Fibroblast of skin of left quadriceps (primary cell): ENCODE measurements at regions not wholly inside any gene's neighbourhood (a gene's known extent, or its start where the extent isn't known, plus 50 kb on each side); places are given as distances from the start of the nearest gene placed in this dataset.

Source experiments
- DNase-seq, 2 experiments: peaks; one replicate each; pipeline ENCODE4 v3.0.0-alpha.2; 2013; ENCODE audit warnings: low read depth in 2 of 2

DNA sequence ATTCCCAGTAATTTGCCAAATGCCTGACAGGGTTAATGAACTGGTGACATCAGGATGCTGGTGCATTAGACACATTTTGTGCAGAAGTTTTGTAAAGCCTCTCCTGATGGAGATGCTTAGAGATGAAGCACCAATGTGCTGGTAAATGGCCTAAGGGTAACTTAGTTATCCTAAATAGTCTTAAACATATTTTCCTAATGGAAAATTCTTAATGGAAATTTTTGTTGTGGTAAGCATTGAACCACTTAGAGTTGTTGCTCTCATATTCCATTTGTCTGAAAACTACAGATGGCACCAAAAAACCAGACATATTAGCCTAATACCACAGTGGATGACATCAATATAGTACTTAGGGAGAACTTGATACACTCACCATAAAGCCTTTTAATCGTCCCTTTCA is 154.5 kb upstream of the ANK2 start:
- no peak for DNase-seq

DNA sequence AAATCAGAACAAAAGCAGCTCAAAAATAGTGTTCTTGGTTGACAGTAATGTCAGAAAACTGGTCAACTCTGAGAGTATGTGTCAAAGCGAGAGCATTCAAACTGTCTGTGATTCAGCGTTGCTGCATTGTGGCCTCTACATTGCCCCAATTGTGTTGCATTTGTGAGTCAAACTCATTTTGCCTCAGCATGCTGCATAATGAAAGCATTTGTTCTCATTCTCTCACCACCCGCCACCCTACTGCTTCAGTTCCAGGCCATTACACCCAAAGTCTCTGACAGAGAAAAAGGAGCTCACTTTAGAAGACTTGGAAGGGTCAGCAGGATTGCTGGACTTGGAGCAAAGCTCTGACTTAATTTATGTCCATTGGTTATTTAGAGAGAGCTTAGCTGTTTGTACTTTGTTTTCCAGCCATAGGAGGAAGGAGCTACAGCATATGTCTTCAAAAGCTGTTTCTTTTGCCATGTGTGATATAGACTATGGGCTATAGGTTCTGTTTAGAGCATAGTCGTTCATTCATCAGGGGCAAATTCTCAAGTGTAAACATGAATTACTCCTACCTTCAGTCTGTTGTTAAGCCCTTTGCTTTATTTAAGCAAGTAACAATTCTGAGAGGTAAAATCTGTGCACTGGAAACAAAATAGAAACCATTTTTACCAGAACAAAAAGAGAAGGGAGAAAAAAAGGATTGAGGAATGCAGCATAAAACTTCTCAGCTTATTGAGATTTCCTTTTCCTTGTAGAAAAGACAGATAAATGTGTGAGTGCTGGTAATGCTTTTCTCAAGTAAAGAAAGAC is 153.4 kb upstream of the ANK2 start:
- no peak for DNase-seq

DNA sequence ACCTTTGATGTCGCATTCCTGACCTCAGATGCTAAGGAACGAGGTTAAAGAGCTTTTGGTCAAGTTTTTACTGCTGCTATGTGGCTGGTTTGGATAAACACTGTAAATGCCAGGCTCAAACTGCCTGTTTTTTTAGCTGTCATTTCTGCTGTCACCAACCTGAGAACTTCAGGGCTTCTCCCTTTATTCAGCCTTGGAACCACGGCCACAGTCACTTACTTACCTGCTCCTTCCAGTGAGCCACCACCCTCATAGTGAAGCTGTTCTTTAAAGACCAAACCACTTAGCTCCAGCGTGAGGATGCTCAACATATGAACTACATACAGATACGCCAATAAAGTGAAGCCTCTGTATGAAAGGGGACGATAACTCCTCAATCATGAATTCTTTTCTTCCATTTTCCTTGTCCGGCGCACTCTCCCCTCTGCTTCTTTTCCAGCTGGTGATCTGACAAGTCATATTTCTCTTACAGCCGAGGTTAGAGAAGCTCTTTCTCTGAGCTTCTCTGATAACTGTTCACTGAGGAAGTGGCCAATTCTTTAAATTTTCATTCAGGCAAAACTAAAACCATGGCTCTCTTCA is 152.8 kb upstream of the ANK2 start:
- no peak for DNase-seq

DNA sequence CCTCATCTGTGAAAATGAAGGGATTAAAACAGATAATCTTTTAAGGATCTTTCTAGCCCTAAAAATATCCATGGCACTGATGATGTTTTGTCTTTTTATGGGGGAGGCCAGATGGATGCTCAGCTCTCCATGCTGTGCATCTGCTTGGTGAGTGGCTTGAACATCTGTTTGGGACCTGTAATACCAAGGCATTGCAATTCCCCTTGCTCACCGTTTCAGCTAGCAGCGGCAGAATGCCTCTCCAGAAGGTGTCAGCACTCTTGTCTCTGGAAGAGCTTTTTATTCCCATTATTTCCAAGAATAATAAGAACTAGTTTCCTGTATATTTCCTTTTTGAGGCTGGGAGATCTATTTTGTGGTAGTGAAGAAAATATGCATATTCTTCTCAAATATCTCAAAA is 151.9 kb upstream of the ANK2 start:
- no peak for DNase-seq

DNA sequence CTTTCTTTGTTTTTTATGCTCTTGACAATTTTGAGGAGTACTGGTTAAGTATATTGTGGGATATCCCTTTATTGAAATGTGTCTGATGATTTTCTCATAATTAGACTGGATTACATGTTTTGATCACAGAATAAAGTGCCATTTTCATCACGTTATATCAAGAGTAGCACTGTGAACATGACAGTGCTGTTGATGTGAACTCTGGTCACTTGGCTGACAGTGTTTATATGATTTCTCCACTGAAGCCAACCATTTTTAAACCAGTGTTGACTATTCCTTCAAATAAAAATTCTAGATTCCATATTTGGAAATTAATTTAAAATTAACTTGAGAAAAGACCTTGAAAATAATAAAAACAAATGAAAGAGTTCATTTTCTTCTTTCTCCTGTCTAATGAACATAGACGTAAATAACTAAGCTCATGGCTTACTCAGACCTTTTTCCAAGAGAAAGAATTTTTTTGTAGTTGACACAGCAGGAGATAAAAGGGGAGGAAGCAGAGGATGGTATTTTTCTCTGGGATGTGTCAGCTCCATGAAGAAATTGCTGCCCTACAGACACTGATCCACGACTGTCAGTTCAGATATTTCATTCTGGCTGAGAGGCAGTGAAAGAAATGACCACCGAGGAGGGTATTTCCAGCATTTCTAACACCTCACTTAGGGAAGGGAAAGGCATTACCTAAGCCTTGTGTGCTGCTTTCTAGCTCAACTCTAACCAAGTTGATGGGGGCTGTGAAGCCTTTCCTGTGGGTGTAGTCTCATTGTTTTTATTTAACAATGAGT is 150.9 kb upstream of the ANK2 start:
- DNase-seq = no peak

DNA sequence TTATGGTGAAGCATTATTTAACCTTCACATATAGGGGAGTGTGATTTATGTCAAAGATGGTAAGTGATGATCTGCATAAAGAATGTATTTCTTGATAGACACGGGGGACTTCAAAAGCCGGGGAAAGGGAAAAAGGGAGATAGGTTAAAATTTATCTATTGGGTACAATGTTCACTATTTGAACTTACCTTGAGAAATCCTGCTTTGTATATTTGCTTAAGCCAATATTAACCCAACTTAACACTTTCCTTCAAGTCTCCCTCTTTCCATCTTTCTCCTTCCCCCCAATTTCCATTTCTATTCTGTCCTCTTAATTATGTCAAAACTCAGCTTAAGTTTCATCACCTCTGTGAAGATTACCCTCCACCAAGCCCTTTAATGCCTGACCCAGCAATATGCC is 149.0 kb upstream of the ANK2 start:
- DNase-seq = no peak

DNA sequence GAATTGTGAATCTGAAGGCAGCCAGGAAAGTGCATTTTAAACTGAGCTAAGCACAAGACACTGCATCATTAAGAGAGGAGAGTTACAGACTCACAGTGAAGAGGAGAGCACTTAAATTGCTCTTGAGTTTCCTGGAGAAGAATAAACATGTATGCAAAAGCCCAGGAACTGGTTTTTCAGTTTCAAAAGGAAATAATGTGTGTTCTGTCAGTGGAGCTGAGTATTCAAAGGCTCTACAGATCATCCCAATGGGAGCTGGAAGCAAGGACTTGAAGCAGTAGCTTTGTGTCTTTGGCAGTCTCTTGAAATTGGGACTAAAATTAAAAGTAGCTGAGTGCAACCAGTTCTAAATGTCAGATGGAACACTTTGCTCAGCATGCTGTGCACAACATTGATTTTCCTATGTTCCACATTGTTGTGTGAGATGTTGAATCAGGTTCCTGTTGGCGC is 147.5 kb upstream of the ANK2 start:
- no peak for DNase-seq

DNA sequence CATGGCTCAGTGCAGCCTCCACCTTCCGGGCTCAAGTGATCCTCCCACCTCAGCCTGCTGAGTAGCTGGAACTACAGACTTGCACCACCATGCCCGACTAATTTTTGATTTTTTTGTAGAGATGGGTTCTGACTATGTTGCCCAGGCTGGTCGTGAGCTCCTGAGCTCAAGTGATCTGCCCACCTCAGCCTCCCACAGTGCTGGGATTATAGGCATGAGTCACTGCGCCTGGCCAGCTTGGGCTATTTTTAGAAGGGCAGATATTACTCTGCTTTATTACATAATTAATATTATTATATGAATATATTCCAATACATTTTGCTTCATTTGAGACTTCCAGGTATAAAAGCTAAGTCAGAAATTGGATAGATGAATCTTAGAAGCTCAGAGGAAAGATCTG is 143.7 kb upstream of the ANK2 start:
- no peak for DNase-seq

DNA sequence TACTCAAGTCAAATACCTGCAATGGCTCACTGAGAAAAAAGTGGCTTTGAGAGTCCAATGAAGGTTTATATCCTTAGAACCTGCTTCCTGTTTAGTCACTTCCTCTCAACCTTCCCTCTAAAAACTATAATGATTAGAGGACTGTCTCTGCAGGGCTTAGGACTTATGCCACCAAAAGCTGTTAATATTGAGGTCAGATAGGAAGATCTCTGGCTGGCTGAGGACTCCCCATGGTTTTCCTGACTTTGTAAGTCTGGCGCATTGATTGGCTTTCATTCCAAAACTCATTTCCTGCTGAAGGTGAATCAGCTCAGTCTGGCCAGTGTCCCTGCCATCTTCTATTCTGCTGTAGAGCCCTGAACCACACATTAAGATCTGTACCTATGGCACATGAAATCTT is 140.9 kb upstream of the ANK2 start:
- DNase-seq = no peak

DNA sequence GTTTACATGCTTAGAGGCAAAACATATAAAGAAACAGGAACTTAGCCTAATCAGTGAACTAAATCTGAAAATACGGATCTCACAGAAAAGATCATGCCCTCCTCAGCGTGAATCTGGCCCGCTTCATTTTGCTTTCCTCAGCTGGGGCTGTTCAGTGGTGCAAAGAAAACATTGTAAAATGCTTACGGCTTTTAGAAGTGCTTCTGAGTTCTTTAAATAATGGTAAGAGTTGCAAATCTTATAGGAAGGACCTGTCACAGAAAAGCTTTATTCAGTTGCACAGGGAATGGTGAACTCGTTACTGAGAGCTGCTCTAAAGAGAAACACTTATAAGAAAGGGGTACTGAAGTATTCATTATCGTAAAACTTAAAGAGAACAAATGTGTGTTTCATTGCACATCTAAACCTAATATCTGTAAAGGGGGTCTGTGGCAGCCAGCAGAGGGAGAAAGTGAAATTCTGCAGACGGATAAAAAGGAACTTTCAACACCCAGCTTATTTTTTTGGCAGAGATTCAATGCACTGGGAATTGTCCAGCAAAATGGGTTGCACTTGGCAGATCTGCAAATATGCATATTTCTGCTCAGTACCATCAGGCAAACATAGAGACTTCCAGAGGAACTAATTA is 139.2 kb upstream of the ANK2 start:
- peak; percentile 70 to 74 for DNase-seq

DNA sequence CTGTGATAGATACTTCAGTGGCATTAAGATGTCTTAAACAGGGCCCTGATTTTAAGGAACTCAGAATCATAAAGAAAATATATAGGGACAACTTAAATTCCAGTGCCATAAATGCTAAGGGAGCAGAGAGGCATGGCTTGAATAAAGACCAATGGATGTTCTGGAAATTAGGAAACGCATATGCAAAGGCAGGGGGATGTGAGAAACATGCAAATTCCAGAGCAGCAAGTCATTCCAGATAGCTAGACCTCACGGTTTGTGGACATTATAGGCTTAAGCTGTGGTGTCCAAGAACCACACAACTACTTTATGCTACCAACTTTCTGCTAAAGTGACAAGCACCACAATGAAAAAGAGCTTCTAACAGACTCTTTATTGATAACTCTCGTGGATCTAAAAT is 132.6 kb upstream of the ANK2 start:
- DNase-seq = peak; percentile 48 to 52

DNA sequence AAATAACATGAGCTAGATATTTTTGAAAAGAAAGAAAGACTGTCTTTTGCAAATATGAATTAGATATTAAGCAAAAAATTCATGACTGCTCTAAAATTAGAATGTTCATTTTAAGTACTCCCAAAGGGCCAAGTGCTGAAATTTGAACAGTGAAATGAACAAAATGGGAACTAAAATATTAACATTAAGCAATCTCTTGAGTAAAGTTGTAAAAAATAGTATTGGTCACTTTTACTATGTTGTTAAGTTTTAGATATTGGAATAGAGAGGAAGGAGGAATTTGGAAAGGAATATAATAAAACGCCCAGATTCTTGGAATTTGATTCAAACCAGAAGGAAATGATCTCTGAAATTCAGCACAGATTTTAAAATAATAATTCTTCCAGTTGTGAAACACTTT is 125.9 kb upstream of the ANK2 start:
- DNase-seq = no peak

DNA sequence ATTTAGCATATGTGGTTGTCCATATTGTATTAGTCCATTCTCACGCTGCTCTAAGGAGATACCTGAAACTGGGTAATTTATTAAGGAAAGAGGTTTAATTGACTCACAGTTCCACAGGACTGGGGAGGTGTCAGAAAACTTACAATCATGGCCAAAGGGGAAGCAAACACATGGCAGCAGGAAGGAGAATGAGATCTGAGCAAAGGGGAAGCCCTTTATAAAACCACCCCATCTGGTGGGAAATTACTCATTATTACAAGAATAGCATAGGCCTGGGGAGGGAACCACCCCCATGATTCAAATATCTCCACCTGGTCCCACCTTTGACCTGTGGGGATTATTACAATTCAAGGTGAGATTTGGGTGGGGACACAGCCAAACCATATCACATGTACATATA is 122.6 kb upstream of the ANK2 start:
- DNase-seq = no peak

DNA sequence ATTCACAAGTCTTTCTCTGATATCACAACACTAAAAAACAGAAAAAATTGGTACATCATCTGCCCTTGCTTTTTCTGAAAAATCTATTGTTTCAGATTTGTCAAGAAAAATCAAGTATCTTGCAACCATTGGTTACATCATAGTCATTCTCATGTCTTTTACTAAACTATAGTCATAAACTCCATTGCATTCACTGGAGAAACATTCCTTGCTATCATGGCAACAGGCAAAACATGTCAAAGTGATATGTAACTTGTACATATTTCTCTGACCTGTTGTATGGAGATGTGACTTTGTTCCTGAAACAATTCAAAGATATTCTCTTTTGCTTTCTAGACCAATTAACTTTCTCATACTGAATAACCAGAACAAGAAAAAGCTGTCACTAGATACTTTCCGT is 121.9 kb upstream of the ANK2 start:
- DNase-seq = no peak

DNA sequence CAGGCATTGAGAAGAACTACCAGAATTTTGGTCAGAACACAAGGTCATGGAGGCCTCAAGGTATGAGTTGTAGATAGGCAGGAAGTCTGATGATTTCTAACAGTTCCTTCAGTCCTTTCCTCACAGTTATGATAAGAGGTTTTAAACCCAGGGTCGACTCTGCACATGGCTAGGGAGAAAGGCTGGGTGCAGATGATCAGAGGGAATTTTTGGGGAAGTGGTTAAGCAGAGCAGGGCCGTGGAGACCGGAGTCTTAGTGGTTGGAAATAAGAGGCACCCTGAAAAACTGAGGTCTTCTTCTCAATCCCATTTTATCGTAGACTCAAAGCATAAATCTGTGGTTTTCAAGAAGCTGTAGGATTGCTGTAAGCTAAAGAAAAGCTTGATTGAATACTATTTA is 118.5 kb upstream of the ANK2 start:
- no peak for DNase-seq

DNA sequence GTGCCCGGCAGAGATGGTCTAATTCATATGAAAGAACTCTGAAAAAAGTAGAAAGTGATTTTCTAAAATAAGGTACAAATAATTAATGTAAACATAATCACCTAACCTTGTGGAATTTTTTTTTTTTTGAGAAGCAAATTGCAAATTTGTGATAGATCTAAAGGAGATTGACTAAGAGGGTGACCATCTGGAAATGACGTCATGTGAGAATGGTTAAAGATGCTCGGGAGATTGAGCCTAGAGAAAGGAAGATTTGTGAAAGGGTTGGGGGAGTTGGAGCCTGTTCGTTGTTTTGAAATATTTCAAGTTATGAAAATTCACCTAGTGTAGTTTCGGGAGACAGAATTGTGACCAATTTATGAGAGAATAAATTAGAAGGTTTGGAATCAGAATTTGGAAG is 115.7 kb upstream of the ANK2 start:
- DNase-seq = no peak

DNA sequence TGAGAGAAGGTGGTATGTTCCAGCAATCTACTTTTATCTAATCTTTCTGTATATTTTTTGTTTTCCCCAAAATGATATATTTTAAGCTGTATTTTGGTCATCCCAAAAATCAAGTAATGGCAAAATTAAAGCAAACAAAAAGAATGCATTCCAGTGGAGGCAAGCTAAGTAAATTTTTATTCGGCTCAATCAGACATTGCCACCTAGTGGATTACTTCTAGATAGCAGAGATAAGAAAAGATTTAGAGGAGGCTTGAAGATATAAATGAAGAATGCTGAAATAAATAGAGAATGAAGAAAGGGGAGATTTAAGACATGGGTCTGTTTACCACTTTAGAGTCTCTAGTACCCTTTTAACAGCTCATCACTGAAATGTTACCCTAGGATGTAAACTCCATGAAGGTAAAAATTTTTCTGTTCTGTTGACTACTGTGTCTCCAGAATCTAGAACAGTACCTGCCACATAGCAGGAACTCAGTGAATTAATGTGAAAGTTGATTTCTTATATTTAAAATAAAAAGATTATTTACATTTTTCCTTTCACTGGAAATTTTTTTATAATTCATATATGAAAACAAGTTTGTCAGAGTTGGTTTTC is 110.9 kb upstream of the ANK2 start:
- peak; percentile 37 to 39 for DNase-seq

DNA sequence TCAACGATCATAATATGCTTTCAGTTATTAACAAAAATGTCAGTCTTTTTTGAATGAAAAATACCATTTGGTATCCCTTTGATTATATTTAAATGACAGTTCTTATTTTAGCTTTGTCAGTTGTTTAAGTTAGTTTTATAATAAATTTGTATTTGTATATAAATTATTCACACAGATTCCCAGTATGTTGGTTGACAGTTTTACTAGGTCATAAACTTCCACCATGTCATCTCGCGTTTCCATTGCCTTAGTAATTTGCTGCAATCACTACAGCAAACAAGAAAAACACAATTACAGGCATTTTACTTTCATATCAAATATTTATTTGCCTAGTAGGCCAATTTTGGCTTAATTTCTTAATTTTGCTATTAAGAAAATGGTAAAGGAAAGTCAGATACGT is 109.6 kb upstream of the ANK2 start:
- no peak for DNase-seq

DNA sequence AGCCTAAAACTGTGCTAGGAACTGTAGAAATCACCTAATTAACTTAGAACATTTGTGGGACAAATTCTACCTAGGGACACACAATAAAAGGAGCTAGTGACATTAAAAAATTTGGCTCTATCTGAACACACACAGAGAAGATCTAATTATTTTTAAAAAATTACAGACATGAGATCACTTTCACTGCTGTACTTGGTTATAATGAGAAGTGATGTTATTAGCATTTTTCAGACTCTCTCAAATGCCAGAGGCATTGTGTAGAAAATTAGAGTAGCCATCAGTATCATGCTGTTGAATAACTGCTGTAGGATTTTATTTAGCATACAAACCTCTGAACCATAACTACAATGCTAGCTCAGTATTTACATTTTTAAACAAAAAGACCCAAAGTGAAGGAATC is 109.1 kb upstream of the ANK2 start:
- no peak for DNase-seq

DNA sequence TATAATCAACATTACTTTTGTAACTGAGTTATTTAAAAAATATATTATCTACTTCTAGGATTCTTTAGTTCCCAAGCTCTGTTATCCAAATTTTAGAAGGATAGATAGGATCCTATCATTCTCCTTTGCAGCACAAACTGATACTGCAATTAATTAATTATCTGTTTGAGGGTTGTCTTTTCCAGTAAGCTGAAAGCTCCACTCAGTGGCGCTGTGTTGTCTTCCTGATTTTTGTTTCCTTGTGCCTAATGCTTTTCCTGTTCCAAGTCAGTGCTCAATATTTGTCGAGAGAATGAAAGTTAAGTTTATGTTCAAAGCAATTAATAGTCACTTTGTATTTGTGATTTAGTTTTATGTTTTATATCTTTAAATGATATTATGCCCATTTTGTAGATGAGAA is 107.4 kb upstream of the ANK2 start:
- DNase-seq = no peak

DNA sequence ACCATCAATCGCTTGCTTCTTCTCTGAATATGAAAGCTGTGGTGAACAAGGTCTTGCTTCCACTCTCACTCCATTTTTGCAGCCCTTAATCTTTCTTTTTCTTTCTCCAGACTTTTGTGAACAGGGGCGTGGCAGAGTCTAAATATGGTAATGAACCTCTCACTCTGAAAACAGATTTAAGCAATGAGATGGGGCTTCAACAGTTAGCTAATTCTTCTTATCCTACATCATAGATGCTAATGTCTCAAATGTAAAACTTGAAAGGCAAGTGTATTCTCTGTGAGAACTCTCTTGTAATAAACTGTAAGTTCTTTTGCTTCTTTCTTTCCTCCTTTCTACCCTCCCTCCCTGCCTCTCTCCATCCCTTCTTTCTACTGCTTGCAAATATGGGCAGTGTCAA is 106.5 kb upstream of the ANK2 start:
- no peak for DNase-seq

DNA sequence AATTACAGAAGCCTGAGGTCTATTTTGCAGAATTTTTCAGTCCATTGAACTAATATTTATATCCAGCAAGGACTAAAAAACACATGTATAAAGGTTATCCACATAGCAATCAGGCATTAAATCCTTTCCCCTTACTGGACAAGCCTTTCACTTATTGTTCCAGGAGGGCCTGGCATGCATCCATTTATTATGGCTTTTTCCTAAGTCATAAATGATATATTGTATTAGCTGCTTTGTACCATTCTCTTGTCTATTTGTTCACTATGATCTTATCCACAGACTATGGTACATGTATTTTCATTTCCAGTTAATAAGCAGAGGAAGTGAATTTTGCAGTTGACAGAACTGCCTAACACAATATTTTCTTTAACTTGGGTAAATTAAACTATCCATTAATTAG is 105.4 kb upstream of the ANK2 start:
- no peak for DNase-seq
